Hindlimb muscle (tissue), 1 donor: ENCODE measurements at regions not wholly inside any gene's neighbourhood (a gene's known extent, or its start where the extent isn't known, plus 50 kb on each side); places are given as distances from the start of the nearest gene placed in this dataset.
"Not testable (repeated sequence)": the region's sequence is repeated elsewhere in the genome, so short reads cannot be mapped to it uniquely, and the experiment has no call there.

Experiments used
- DNase-seq: peaks from one replicate; pipeline ENCODE4 v3.0.0-alpha.2; 2013

GRCh38 chr12:92391726-92392125 is 246.1 kb upstream of the BTG1 start:
- not testable (repeated sequence) for DNase-seq

DNA sequence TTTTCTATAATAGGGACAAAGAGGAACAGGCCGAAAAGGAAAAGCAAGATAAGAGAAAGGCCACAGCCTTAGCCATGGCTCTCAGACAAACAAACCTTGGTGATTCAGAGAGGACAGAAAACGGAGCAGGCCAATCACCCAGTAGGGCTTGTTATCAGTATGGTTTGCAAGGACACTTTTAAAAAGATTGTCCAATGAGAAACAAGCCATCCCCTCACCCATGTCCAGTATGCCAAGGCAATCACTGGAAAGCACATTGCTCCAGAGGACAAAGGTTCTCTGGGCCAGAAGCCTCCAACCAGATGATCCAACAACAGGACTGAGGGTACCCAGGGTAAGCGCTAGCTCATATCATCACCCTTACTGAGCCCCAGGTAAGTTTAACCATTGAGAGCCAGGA is 243.8 kb upstream of the BTG1 start:
- DNase-seq = no peak

DNA sequence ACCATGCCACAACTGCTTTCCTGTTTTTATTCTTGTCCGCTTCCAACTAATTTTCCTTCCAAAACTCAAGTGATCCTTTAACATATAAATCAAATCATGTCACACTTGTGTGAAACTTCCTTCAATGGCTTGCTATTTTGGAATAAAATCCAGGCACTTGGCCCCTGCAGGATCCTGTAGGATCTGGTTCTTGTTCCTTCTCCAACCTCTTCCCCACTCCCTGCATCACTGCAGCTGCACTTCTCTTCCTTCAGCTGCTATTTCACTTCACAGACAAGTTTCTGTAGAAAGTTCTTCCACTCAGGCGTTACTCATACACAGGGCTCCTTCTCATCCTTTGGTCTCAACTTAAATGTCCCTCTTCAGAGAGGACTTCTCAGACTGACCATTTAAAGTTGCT is 239.7 kb upstream of the BTG1 start:
- DNase-seq = peak; percentile 30

GRCh38 chr12:92384571-92384970 is 238.9 kb upstream of the BTG1 start:
- DNase-seq = no peak

GRCh38 chr12:92382383-92382878 is 236.8 kb upstream of the BTG1 start:
- no peak for DNase-seq

DNA sequence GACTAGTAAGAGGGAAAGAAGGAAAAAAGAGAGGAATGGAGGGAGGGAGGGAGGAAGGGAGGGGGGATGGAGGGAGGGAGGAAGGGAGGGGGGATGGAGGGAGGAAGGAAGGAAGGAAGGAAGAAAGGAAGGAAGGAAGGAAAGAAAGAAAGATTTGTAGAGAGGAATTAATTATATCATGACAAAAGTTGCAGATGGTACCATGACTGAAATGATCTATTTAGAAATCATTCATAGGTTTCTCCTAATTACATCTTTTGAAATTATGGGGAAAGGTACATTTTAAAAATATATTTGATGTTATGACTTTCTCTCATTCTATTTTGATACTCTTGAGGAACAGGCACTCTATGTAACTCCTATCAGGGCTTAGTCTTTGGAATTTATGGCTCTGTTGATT is 236.2 kb upstream of the BTG1 start:
- no peak for DNase-seq

DNA sequence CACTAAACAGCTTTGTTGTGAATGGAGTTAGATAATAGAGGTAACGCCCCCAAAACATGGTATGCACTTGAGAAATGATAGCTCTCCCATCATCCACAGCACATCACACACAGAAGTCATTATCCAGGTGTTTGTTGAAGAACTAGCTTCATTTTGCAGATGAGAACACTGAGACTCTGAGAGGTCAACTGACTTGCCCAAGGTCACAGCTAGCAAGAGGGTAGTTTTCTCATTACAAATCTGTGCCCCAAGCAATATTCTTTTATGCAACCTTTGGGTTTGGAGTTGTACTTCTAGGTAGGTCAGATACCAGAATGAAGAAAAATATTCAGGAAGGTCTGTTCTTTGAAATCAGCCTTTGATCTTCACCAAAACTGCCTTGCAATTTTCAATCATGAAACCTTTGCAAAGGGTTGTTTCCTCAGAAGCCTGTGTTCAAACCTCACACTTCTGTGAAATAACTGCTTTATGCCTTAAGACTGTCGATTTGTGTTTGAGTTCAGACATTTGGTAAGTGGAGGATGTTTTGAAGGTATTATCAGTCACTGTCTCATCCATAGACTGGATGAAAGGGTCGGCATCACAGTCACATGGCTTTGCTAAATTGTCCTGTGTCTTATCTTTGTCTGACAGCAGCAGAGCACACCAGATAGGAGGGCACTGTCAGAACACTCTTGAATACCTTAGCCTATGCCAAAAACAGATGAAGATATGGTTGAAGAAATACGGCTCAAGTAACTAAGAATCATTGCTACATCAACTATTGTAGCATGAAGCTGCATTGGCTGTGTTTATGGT is 233.2 kb upstream of the BTG1 start:
- no peak for DNase-seq

GRCh38 chr12:92375504-92375903 is 229.9 kb upstream of the BTG1 start:
- DNase-seq = not testable (repeated sequence)

GRCh38 chr12:92370828-92371227 is 225.2 kb upstream of the BTG1 start:
- no peak for DNase-seq

GRCh38 chr12:92369636-92370035 is 224.0 kb upstream of the BTG1 start:
- no peak for DNase-seq

- DNase-seq = no peak
Observed at GRCh38 chr12:92369056-92369455, 223.4 kb upstream of the BTG1 start.

GRCh38 chr12:92365836-92366235 is 220.2 kb upstream of the BTG1 start:
- no peak for DNase-seq

DNA sequence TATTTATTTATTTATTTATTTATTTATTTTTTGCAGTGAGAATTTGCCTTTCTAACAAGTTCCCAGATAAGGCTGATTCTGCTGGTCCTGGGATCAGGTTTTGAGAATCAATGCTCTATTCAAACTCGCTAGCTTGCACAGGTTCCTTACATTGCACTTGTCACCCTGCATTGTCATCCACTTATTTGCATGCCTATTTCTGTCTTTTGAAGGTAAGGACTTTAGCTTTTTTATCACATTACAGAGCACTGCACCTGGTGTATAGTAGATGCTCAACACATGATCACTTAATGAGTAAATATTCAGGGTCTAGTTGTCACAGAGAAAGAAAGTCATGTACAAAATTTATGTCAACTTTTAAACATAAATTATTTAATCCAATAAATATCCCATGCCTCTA is 219.7 kb upstream of the BTG1 start:
- DNase-seq = no peak

GRCh38 chr12:92363295-92364146 is 217.9 kb upstream of the BTG1 start:
- peak; percentile 67 for DNase-seq

DNA sequence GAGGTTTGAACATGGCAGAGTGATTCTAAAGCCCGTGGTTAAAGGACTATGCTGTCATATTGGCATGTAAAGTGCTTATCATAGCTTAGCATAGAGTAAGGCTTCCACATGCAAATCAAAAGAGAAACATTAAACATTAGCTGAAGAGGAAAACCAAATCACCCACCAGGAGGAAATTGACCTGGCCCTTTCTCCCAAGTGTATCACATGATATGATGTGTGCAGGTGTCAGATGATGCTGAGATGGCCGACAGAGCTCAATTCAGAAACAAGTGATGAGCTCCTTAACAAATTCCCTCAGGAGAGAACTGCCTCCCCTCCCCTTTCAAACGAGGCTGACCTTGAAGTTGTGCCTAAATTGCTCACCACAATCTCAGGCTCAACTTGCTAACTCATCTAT is 217.1 kb upstream of the BTG1 start:
- no peak for DNase-seq

GRCh38 chr12:92362126-92362525 is 216.5 kb upstream of the BTG1 start:
- no peak for DNase-seq

DNA sequence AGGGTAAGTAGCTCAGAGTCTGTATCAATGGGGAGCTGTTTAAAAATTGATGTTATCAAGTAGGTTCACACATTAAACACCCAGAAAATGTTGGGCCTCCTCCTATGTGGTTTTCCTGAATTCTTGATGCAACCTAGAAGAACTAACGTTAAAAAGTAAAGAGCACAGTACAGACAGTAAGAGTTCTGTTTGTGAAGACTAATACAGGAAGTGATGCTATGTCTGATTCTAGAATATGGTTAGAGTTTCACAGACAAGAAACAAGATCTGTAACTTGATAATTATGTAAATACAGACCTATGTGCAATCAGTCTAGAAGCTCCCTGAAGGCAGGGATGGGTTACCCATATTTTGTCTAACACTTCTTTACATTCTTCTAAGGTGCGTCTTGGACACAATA is 214.9 kb upstream of the BTG1 start:
- no peak for DNase-seq

DNA sequence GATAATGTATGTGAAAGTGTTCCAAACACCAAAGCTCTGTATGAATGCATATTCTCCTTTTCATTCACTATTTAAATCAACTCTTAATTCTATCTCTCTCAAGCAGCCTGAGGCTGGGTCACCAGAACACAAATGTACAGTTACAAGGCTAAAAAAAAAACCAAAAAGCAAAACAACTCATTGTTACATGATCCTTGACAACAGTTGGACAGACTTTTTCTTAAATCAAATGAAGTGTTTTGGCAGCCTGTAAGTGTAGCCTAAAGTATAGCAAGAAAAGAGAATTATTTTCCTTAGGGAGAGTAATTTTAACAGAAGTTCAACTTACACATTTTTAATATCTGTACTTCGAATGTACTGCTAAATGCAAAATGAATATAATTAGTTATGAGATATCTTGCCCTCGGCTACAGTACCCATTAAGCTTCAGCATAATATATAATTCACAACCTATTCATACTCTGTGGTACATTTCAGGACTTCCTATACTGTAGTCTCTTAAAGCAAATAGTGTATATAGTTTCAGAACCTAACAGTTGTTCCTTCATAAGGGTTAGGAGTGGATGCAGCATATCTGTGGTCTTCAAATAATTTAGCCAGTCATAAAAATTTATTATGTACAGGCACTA is 214.0 kb upstream of the BTG1 start:
- DNase-seq = no peak

DNA sequence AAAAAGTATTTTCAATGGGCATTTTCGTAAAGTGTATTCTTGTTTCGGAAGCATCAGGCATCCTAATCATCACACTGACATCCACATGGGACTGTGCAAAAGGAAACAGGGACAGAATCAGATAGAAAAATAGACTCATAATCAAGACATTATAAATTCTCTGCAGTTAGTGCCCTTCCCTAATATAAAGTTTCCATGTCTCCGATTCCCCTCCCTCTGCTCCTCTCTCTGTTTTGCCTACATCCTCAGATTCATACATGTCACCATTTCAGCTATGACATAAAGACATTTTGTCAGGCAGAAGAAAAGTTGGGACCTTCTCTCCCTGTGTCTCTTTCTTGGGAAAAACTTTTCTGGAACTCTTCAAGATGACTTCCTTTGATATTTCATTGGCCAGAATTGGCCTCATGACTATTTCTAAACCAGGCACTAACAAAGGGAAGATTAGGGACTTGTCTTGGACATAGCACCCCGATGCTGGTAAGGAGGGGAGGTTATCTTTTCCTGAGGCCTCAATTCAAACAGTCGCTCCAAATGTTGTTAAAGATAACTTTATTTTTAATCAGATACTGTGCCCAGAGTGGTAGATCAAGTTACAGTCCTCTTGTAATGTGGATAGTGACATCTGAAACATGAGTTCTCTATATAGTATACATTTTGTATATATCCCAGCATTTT is 212.1 kb upstream of the BTG1 start:
- no peak for DNase-seq

- DNase-seq = no peak
Observed at GRCh38 chr12:92356425-92356824, 210.8 kb upstream of the BTG1 start.

DNA sequence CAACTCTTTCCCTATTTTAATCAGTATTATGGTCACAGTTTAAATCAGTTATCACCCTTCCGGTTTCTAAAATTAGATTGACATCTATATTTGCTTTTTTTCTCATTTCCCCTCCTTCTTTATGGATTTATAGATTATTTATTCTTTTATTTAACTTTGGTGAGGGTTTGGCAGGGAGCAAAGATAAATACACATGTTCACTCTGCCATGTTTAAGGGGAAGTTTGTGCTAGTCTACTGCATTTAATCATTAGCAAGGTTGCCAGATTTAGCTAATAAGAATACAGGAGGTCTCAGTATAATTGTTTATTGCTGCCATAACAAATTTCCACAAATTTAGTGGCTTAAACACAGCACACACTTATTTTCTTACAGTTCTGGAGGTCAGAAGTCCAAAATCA is 204.0 kb upstream of the BTG1 start:
- DNase-seq = no peak

DNA sequence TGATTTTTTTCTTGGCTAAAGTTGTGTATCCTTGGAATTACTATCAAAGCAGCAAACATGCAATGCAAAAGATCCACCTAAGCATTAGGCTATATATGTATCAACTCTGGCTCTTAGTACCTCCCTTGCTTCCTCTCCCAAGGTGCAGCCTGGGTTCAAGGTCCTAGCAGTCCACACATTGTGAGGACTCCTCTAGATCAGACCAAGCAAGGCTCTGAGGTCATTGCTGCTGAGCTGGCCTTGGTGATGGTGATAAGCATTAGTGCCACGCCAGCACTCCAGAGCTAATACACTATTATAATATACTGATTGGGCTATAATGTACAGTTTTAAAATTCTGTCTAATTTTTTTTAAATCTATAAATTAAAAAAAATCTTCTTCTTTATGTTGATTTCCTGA is 196.9 kb upstream of the BTG1 start:
- no peak for DNase-seq
